Suppressor macrophage treated with lipopolysaccharide for 1 hour (primary cell): ENCODE measurements at regions not wholly inside any gene's neighbourhood (a gene's known extent, or its start where the extent isn't known, plus 50 kb on each side); places are given as distances from the start of the nearest gene placed in this dataset.
"Not testable (repeated sequence)": the region's sequence is repeated elsewhere in the genome, so short reads cannot be mapped to it uniquely, and the experiment has no call there.

Experiments
- DNase-seq, 3 donors: peaks; one replicate each; pipeline ENCODE4 v3.0.0-alpha.2; 2020 to 2022

DNA sequence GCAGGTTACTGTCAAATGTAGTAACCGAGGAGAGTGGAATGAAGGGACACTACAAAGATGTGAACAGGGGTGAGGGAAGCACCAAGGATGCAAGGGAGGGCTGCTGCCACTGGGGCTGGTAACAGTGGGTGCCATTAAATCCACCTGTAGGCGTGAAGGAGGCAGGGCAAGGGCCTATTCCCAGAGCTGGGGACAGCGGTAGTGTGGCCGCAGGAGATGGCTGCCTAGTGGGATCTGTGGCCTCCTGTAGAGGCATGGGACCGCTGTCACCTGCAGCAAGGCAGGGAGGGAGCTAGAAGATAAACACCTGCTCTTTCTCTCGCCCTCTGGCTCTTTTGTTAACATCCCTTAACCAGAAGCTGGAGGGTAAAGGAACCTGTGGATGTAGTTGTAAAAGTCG lies 80.5 kb upstream of the CNIH3 start:
- DNase-seq, result no peak

GRCh38 chr1:224539971-224540370 lies 76.1 kb upstream of the CNIH3 start:
- DNase-seq, result peak; percentile 75 to 93 (median 91)

GRCh38 chr1:224540535-224540934 lies 75.6 kb upstream of the CNIH3 start:
- DNase-seq, result no peak

DNA sequence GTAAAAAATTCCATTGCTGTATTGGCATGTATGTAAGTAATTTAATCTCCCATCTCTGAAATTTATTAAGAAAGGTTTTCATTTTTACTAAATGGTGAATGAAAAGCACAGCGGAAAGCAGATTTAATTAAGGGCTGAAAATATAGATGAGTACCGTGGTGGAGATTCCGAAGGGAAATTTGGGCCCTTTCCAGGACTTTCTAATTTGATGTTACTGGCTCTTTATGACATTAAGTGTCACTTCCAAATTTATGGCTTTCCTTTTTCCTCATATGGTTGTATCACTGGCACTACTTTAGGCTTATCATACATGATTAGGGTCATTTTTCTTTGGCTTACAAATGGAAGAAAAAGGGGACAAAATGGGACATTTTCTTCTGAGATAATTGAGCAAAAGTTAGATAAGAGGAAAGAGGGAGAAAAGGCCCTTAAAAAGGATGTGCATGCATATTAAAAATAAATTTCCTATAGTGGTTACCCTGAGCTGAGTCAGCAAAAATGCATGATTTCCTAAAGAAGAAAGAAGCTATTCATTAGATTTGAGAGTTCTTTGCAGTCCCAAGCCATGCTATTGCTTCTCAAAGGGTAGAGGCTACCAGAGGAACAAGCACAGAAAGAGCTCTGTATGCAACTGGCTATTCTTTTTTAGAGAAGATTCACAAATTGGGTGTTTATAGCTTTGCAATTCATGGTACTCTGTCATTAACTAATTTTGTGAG lies 74.9 kb upstream of the CNIH3 start:
- no peak for DNase-seq

- DNase-seq, result no peak
Observed at GRCh38 chr1:224541901-224542630, 74.1 kb upstream of the CNIH3 start.

- peak; percentile 86 to 94 (median 93) for DNase-seq
Observed at GRCh38 chr1:224542783-224543440, 73.2 kb upstream of the CNIH3 start.

DNA sequence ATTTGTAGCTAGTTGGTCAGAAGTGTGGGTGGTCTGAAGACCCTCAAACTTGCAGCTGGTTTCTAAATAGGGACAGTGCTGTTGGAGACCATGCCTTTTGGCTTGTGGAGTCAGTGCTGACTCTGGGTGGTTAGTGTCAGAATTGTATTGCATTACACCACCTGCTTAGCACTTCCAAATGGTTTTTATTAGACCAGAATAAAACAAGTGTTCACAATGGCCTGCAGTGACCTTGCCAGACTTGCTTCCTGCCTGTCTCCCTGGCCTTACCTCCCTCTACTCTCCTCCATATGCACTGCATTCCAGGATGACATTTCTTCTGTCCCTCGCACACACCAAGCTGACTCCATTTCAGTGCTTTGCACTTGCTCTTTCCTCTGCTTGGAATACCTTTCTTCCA lies 72.7 kb upstream of the CNIH3 start:
- no peak for DNase-seq

DNA sequence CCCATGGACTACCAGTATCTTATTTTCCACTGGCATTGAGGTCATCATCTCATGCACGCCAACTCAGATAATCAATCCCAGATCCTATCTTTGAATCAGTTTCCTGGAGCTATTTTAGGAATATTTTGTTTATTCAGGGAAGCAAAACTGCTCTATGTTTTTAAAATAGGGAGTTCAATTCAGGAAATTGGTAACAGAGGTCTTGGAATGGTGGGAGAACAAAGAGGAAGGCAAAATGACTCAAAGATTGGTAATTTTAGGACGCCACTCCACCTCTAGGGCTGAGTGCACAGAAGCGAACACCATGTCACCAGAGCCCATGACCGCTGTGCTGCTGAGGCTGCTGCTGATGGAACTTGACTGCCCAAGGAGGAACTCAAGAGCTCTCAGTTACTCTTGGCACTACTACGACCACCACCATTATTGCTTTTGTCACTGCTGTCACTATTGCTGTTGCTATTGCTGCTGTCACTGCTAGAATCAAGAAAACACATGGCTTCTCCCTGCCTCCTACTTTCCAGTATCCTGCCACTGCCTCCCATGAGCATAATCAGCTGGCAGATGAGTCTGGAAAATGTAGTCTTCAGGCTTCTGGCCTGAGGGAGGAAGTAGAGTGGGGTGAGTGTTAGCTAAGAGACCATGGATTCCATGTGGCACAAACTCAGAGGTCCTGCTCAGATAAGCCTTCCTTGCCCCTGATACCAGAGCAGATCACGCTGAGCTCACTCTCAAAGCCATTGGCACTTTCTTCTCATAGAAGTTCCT lies 71.6 kb upstream of the CNIH3 start:
- peak; percentile 55 to 61 (median 59) for DNase-seq

- peak; percentile 51 to 77 (median 63) for DNase-seq
Observed at GRCh38 chr1:224545571-224545970, 70.5 kb upstream of the CNIH3 start.

- DNase-seq, result no peak
Observed at GRCh38 chr1:224548676-224549075, 67.4 kb upstream of the CNIH3 start.

GRCh38 chr1:224551189-224551588 lies 64.9 kb upstream of the CNIH3 start:
- DNase-seq, result not testable (repeated sequence)

- DNase-seq, result peak in 1 of 3 donors; percentile 5
Observed at GRCh38 chr1:224554056-224554455, 62.1 kb upstream of the CNIH3 start.

GRCh38 chr1:224554620-224555259 lies 61.4 kb upstream of the CNIH3 start:
- DNase-seq, result peak; percentile 54 to 65 (median 62)

GRCh38 chr1:224558904-224559303 lies 57.2 kb upstream of the CNIH3 start:
- DNase-seq, result no peak

GRCh38 chr1:224559981-224560728 lies 56.0 kb upstream of the CNIH3 start:
- no peak for DNase-seq

- peak in 2 of 3 donors; percentile 28 to 29 for DNase-seq
Observed at GRCh38 chr1:224562881-224563280, 53.2 kb upstream of the CNIH3 start.

DNA sequence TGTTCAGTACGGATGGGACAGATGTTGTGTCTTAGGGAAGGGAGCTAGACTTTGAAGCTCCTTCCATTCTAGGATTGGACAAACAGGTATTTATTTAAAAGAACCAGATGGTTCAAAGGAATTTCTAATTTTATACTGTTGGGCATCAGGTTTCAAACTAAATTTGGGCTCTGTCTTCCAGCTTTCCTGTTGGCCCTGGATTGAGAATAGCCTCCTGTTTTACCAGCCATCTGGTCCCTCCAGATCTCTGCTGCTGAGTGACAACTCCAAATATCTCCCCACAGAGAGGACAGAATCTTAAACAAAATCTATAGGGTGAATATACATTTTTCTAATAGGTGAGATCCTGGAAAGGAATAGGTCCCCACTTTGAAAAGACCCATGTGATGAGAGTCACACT lies 52.5 kb upstream of the CNIH3 start:
- DNase-seq, result no peak

DNA sequence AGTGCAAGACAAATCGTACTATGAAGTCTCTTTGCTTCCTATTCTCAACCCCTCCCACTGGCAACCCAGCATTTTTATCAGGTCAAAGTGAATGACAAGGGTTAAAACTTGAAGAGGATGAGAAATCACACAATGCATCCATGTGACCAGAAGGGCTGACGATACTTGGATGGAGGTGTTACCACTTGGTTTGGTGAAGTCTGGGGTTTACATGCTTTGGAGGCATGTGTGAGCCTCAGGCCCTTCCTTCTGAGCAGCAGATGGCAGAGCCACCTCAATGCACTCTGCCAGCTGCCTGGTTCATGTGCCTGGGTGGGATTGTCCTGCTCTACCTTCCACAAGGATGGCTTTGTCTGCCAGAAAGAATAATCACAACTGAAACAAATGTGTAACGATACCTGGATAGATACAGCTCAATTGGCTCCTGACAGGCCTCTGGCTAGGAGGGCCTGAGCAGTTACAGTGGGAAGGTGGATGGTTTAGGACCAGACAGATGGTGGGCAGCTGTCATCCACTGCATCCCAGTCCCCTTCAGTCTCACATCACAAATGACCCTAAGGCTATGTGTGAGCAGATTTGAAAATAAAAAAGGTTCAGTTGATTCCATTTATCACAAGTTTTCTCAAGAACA lies 51.5 kb upstream of the CNIH3 start:
- DNase-seq, result no peak

- peak; percentile 85 to 94 (median 93) for DNase-seq
Observed at GRCh38 chr1:224565186-224565585, 50.9 kb upstream of the CNIH3 start.

- no peak for DNase-seq
Observed at GRCh38 chr1:224565611-224566406, 50.3 kb upstream of the CNIH3 start.
